CD4-positive, alpha-beta T cell treated with Interleukin-10 for 1 hour (primary cell): ENCODE measurements at regions not wholly inside any gene's neighbourhood (a gene's known extent, or its start where the extent isn't known, plus 50 kb on each side); places are given as distances from the start of the nearest gene placed in this dataset.
A peak's percentile ranks its signal among the peaks of the same experiment; 100 is the strongest.

ENCODE experiments used
- DNase-seq: peaks from one replicate; pipeline ENCODE4 v3.0.0-alpha.2; 2020

DNA sequence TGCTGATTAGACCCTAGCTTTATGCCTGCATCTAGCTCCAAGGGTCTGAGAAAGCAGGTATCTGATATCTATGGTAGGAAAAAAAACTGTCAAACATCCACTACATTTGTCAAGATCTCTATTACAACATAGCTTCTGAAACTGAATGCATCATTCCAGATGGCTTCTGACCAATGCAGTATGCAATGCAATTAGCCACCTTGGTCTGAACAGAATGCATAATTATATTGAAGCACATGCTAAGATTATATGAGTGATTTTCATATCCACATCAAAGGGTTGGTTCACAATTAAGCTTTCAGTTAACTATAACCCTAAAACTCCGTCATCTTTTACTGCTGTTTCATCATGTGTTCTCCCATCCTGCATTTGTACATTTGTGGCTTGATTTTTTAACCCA, 271.4 kb downstream of the POLR1F start:
- no peak for DNase-seq

DNA sequence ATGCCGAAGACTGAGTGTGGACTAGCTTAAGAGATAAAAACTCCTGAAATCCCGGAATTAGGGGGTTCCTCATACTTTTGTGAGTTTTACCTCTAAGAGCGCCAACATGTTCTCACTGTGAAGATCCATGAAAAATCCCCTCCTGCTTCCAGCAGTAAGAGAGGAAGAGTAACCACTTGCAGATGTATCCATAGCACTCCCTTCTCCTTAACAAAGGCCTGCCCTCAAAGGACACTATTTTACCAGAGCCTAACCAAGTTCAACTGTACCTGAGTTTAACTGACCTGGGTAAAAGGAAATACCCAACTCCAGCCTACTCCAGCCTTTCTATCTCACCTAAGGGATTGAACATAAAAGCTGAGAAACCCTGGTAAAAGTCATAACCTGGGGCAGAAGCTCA, 280.9 kb downstream of the POLR1F start:
- no peak for DNase-seq

DNA sequence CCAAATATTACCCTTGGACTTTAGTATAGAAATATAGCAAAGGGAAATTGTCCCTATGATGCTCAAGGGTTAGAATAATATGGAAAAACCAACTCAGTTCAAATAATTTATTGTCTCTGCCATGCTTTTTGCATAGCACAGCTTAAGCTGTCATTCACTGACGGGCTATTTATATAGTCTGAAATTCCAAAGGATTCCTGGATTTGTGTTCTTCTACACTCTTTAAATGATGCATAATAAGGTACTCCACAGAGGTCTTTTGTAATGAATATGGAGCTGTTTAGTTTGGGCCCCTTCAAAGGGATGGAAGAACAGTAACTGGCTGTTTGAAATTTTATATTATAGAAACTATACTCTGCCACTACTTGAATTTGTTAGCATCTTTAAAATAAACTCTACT, 276.6 kb upstream of the FERD3L start:
- no peak for DNase-seq

DNA sequence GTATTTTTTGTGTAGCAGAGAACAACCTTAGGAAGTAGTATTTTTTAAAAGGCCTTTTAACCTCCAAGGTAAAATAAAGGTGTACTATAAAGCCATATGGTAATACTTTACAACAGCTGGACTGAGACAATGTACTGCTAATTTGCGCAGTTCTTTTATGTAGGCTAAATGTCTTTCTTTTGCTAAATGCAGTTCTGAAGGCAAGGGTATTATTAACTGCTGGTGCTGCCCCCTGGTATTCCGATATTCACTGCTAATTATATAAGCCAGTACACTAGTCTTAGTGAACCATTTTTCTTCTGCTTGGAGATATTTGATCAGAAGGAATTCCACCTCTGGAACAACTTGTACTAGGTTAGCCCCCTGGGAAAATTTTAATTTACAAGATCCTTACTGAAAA, 272.0 kb upstream of the FERD3L start:
- no peak for DNase-seq

DNA sequence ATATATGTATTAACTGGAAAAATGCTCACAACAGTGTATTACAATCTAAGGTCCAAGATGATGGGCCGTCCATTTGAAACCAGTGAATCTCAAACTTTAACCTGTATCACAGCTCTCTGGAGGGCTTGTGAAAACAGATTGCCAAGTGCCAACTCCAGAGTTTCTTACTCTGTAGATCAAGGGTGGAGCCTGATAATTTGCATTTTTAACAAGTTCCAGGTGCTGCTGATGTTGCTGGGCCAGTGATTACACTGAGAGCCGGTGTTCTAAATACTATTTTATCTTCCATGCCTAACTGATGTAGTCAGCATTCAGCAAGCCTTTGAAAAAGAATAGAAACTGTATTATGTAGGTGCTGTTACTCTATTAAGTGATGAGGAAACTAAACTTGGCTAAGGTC, 269.9 kb upstream of the FERD3L start:
- no peak for DNase-seq

DNA sequence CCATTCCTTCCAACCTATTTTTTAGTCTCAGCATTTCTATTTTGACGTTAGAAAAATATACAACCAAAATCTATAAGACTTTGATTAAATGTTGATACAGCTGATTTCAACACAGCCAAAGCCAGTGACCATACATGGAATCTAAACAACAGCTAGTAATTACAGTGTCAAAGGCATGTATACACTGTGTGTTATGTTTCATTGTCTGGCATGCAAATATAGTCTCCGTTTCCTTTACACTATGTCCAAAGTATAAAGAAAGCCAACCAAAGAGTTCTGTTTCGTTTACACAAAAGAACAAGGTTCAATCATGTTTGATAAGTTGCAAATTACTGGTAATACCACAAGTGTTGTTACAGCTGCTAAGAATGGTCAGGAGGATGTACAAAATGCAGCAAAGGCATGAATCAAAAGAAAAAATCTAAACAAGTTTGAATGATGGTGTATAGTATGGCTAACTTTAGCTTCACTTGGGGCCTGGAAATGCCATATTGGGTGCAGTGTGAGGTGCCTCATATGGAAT, 268.3 kb upstream of the FERD3L start:
- DNase-seq = no peak

DNA sequence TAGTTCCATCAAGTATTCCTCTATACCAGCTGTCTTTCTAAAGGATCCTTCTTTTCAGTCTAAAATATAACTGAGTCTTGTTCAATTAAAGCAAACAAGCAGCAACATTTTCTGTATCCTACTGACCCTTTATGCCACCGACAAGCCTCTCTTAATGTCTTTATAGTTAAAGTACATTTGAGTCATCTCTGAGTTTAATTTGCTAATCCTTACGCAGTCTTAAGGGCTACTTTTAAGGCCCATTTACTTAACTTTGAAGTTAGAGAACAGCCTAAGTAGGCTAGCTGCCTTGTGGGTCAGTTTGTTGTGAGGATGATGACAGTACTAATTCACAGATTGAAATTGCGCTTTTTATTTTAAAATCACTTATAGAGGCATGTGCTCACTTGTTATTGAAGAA, 265.5 kb upstream of the FERD3L start:
- no peak for DNase-seq

DNA sequence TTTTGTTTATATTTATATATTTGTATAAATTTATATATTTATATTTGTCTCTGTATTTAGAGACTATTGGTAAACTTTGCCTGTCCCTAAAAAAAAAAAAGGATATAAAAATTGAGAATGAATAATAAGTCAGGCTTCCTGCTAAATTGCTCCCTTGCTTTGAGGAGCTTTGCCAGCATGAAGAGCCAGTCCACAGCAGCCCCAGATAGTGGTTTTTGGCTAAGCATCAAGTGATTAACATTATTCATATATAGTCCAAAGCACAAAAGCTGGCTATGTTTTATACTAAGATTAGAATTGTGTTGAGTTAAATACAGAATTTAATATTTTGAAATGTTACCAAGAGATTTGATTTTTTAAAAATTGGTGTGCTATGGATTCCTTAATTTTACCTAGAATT, 264.9 kb upstream of the FERD3L start:
- no peak for DNase-seq

DNA sequence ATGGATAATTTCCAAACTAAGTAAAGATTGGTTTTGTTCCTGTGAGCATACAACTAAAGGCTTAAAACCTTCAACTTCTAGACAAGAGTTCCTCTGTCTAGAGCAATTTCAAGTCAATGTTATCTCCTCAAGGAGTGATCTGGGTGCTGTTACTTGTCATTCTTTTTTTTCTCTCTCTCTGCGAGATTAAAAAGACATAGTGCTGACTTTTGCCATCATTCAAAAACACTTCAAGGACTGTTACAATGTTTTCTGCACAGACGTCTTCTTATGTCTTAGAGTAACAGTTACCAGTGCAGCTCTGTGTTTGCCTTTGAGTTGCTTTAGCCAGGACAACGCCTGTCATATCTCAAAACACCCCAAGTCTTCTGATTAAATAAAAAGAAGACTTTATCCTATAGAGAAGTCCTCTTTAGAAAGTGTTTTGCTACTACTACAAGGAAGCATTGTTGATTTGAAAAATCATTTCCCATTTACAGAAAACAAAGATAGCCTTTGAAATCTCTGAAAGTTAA, 263.5 kb upstream of the FERD3L start:
- no peak for DNase-seq

DNA sequence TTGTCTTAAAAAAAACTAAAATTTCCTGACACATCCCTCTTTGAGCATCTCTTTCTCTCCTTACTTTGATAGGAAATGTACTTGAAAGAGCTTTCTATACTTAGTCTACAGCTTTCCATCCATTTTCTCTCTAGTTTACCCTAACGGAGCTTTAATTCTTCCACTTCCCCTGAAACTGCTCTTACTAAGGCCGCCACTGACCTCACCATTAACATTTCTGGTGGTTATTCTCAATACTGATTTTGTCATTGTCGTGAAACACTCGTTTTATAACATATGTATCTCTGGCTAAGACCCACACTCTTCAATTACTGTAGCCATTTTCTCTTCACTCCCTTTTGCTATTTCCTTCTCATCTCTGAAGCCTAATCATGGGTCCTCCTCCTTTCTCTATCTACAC, 262.0 kb upstream of the FERD3L start:
- no peak for DNase-seq

DNA sequence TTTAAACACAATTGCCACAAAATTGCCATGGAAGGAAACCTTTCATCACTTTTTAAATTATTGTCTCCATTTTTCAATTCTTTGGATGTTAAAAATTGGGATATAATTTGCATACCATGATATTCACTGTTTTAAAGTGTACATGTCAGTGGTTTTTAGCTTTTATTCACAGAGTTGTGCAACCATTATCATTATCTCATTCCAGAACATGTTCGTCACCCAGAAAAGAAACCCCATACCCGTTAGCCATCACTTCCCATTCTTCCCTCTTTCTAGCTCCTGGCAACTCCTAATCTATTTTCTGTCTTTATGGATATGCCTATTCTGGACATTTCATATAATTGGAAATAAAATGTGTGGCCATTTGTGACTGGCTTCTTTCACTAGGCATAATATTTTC, 260.3 kb upstream of the FERD3L start:
- DNase-seq = no peak

DNA sequence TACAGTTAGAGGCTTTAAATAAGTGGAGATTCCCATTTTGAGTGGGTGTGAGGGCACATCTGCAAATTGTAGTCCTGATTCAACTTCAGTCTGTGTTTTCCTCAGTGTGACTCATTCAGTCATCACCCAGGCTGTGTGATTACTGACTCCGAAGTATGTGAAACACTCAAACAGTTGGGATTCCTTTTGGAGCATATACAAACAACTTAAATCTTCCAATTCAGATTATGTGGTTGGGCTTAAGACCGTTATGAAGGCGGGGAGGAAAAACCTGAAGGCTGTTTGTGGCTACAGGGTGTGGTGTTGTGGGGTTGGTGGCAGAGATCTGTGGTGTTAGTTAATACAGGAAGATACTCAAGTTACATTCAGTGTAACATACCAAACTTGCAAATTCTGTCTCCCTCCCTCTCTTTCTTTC, 259.7 kb upstream of the FERD3L start:
- no peak for DNase-seq

DNA sequence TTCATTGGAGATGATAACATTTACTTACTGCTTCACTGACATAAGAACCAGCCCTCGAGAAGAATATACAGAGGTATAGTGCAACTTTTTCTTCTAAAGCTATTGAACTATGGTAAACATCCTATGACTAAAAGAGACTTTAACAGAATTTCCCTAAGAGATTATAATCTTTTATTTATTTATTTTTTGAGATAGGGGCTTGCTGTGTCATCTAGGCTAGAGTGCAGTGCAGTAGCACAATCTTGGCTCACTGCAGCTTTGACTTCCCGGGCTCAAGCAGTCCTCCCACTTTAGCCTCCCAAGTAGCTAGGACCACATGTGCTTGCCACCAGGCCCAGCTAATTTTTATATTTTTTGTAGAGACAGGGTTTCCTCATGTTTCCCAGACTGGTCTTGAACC, 258.5 kb upstream of the FERD3L start:
- no peak for DNase-seq

DNA sequence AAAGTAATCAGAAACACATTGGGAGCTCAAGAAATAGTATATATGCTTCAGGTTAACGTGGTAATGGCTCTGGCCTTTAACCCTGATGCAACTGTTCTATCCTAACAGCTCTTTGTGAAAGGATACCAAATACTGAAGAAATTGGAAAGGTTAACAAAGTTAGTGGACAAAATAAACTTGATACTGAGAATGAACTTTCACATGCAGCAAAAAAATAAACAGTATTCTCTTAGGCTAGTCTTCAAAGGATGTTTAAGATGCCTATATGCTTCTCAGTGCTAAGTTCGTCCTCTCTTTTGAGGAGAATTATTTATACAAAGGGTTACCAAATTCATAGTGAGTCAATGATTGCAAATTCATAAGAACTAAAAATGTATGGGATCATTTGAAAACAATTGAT, 256.2 kb upstream of the FERD3L start:
- no peak for DNase-seq

DNA sequence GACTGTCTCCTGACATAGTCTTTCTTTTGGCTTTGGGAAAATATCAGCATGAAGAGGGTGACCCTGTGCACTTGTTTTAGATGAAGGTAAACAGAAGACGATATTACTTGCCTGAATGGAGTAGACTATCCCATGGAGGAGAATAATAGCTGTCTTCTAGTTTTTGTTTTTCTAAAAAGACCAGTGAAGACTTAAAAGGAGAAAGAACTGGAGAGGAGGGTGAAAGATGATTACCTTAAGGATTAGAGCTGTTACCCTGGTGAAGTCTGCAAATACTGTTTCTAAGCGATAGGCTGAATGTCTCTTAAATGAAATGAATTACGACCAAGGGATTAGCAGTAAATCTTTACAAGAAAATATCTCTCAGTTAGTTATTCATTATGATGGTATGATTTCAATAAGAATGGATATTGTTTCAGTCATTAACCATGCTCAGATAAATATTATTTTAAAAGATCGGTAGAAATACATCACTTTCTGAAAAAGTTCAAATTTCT, 255.6 kb upstream of the FERD3L start:
- DNase-seq = no peak

DNA sequence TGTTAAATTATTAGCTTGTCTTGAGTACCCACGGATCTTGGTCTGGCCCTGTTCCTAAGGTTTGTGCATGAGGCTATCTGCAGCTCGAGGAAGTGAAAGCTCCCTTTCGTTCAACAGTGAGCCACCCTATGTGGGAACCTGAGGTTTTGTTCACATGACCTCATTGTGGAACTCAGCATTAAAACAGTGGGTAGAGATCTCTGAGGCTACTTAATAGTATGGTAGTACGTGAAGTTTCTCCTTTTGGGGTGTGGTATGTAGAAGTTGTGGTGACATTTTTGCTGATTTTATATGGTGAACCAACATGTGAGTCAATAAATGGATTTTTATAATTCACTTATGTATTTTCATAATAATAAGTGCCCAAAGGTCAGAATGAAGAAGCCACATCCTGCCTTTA, 252.7 kb upstream of the FERD3L start:
- peak; percentile 1 for DNase-seq

DNA sequence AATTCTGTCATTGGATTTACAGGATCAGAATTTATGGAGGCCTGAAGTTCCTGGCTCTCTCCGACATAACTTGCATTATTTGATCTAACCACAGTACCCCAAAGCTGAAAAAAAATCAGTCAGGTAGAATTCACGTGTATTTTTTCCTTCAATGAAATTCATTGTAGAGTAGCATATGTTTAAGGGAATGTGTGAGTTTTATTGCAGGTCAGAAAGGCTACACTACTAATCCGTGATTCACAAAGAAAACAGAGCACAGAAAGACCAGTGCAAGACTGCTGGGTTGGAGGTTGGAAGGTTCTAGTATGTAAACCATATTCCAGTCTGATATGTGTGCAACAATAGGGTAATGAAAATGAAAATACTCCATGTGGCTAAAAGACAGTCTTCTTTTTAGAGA, 247.0 kb upstream of the FERD3L start:
- no peak for DNase-seq

DNA sequence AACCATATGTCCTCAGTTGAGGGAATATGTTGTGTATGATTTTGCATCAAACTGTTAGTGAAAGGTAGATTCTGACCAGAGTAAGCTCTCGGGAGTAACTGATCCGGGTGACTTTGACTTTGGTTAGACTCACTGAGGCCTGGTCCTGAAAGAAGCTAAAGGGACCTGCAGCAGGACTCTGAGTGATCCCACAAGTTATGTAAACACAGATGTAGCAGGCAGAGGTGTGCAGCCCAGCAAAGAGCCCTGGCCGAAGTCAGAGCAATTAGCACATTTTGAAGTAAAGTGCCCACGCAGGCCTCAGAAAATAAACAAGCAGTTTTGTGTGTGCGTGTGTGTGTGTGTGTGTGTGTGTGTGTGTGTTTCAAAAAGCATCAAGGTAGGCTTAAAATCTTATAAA, 245.6 kb upstream of the FERD3L start:
- DNase-seq = no peak

DNA sequence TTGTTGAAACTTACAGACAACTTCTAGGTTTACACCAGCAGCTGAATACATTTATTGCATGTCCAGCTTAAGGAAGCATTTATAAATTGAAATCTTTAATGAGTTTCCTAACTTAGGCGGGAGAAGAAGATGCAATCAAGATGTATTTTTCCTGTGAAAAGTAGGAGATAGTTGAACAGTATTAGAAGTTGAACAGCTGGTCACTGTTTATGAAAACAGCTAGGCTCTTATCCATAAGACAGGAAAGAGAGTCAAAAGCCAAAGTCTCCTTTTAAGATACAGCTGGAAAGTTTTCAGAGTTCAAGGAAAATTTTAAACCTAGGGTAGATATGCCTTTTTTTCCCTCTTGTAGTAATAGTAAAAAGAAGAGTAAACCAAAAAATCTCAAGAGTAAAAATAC, 236.1 kb upstream of the FERD3L start:
- no peak for DNase-seq

DNA sequence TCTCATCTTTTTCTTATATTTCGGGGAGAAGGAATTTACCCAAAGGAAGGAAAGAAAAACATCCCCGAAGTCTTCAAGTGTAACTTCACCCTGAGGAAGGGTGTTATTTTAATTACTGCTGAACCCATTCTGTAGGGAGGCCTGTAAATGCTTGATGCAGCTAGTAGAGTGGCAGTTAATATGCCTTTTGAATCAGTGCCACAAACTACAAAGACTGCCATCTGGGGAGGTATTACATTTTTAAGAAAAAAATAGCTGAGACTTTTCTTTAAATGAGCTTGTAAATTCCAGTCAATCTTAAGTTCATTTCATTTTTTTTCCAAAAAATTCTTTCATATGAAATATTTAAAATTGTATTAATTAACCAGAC, 233.1 kb upstream of the FERD3L start:
- no peak for DNase-seq

DNA sequence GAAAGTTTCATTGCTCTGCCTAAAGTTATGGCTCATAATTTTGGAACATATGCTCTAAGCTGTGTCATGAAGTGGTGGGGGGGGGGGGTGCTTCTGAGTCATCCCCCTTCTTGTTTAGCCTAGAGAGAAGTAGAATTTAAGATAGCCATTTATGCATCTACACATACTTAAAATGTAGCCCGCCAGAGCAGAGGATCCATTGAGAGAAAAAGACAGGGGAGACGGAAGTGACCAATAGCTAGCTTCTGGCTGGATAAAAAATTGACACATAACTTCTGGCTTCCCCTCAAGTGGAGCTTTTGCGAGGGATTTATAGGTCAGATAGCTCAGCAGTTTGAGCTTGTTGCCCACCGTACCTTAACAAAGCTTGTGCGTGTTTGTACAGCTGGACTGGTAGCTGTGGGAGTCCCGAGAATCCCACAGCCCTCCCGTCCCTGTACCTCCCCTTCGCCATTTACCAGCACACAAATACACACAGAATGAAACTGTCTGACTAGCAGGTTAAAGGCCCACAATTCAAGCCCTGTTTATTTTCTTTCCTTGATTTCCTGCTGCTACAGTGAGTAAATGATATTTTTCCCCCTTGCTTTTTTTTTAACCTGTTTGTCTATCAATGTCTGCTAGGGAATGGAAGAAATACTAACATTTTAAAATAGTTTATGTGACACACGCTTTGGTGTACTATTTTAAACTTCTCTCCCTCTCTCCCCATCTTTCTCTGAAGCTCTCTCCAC, 232.6 kb upstream of the FERD3L start:
- no peak for DNase-seq

DNA sequence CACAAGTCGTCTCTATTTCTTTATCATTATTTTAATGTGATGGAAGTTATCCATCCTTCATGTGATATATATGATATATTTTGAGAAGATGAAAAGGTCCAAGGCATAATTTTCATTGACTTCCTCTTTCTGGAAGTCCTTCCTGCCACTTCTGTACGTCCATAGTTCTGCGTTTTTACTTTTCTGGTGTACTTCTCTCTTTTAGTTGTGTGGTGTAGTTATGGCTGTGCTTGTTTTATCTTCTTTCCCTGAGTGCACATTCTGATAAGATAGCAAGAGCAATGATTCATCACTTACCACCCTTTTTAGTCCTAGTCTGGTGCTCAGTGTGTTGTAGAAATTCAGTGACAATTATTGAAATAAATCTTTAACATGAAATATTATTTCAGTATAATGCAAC, 231.3 kb upstream of the FERD3L start:
- no peak for DNase-seq

DNA sequence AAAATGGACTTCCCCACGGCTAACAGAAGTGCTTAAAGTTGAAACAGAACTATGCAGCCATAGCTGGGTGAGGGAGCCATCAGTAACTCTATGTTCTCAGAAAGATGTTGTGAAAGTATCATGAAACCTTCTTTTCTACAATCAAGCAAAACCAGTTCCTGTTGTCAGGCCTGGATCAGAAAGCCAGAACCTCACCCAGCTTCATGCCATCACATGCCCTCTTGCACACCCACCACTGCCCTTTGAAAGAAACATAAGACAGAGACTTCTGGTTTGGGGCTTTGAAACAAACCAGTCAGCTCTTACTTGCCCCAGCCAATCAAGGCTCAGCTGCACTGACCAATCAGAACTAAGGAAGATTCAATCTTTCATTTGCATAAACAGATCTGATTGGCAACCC, 230.8 kb upstream of the FERD3L start:
- DNase-seq = no peak

DNA sequence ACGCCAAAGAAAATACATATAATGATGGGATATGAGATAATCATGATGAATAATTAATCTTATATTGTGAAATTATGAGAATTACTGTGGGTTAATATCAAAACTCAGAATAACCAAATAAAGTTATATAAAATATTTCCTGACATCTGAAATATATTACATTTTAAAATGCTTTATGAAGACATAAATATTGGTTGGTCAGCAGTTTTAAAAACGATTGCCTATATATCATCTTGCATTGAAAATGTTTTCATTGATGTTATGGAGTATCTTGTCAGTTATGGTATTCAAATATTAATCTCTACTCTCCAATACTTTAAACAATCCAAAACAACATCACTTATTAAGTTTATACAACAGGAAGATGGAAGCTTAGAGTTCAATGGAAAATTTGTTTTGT, 228.1 kb upstream of the FERD3L start:
- DNase-seq = no peak

DNA sequence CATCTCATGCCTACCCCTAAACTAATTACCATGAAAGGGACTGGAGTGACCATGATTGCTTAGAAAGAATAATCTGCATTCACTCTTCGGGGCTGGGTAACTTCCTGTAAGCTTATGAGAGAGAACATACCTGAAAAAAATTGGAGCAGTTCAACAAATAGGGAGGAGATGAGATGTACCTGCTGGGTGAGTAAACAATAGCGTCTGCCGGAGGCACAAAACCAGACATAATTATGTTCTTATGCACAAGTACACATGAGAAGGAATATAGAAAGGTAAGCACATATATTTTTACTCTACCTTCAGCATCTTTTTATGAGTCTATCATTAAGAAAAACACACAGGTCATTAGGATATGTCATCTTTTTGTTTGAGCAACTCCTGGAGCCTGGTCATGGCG, 224.6 kb upstream of the FERD3L start:
- no peak for DNase-seq
